ENCODE measurements at regions not wholly inside any gene's neighbourhood (a gene's known extent, or its start where the extent isn't known, plus 50 kb on each side); places are given as distances from the start of the nearest gene placed in this dataset.

DNA sequence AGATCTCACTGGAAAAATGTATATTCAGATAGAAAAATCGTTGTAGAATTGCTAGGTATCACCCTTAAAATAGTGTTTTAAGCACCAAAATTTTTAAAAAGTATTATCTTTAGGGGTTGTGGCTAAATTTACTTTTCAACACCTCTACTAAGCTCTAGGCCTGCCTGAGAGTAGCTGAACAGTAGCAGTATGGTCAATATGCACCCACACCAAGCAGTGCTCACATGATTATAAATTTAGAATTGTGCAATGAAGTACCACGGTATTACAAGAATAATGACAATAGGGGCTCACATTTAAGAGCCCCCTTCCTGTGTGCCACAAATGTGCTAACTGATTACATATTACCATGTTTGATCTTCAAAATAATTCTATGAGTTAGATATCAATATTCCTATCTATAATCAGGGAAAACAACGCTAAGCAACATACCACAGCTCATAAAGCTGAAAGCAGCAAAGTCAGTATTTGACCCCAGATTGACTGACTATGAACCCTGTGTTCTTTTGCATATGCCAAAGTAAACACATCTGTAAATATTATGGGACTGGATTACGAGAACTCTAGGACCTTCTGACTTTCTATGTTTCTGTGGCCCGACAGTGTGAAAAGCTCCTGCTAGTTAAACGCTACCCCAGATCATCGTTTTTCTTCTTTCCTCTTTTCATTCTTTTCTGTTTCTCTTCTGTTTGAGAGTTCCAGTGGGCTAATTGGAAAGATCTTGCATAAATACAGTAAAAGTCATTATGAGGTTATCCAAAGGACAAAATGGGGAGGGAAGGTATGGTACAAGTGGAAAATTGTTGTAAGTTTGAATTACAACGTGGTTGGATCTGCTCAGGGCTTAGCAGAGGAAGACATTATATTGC, 201.1 kb upstream of the C1orf87 start:
- H3K4me3 ChIP-seq (ENCODE audit: low read length), result no peak overlapping the region
- H3K27me3 ChIP-seq (ENCODE audit: control insufficient read depth in 2 of 2, insufficient read depth in 2 of 2, low read length in 2 of 2), result no peaks in the 10 kb centered on the region
- no peaks in the 10 kb centered on the region for H3K4me1 ChIP-seq (ENCODE audit: control insufficient read depth in 2 of 2, insufficient read depth in 2 of 2, low read length in 2 of 2)
- Mint-ChIP-seq H3K4me1 (no peaks in the 10 kb centered on the region), H3K27me3 (peaks cover 0 to 9% (median 0%) of the 10 kb centered on the region in 5 donors), H3K4me3 (no peak overlapping the region), H3K36me3 (no peaks in the 10 kb centered on the region), H3K27ac (no peak overlapping the region), H3K9me3 (peaks cover 0 to 8% (median 0%) of the 10 kb centered on the region in 11 donors)
- POLR2A ChIA-PET, result no interaction called here
- no peaks in the 10 kb centered on the region for H3K36me3 ChIP-seq (ENCODE audit: control insufficient read depth in 2 of 3, insufficient read depth in 3 of 3, low read length in 3 of 3)
- DNase-seq (no peak), ATAC-seq (no peak)
- H3K9me3 ChIP-seq (ENCODE audit: control insufficient read depth in 2 of 3, low read length in 3 of 3), result peaks cover 0 to 3% (median 0%) of the 10 kb centered on the region in 3 experiments
- no peak overlapping the region for H3K27ac ChIP-seq (ENCODE audit: low read depth, low read length)
- intact Hi-C loops (cut with micrococcal nuclease), result no loop called here
- CTCF ChIA-PET, result no interaction called here

DNA sequence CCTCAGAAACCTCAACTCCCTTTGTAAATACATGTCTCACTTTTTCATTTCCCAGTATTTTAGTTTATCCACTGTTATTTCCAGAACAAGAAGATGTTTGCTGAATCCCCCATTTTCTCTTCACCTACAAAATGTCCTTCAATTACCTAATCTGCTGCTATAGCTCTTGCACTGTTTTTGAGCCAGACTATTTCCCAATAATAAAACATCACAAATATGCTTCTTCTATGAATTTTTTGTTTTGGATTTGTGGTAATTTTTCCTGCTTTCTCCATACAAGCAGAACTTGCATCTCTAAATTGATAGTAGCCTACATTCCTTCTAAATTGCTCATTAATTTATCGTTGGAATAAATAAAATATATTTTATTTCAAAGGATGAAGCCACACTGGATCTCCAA, 199.6 kb upstream of the C1orf87 start:
- Mint-ChIP-seq H3K27me3 (peaks cover 0 to 9% (median 0%) of the 10 kb centered on the region in 5 donors), H3K4me3 (no peak overlapping the region), H3K4me1 (no peaks in the 10 kb centered on the region), H3K36me3 (no peaks in the 10 kb centered on the region), H3K9me3 (peaks cover 0 to 8% (median 1%) of the 10 kb centered on the region in 11 donors), H3K27ac (no peak overlapping the region)
- Histone ChIP-seq H3K36me3 (ENCODE audit: control insufficient read depth in 2 of 3, insufficient read depth in 3 of 3, low read length in 3 of 3) (no peaks in the 10 kb centered on the region), H3K4me1 (ENCODE audit: control insufficient read depth in 2 of 2, insufficient read depth in 2 of 2, low read length in 2 of 2) (no peaks in the 10 kb centered on the region), H3K4me3 (ENCODE audit: low read length) (no peak overlapping the region), H3K27me3 (ENCODE audit: control insufficient read depth in 2 of 2, insufficient read depth in 2 of 2, low read length in 2 of 2) (no peaks in the 10 kb centered on the region), H3K9me3 (ENCODE audit: control insufficient read depth in 2 of 3, low read length in 3 of 3) (peaks cover 0 to 3% (median 0%) of the 10 kb centered on the region in 3 experiments), H3K27ac (ENCODE audit: low read depth, low read length) (no peak overlapping the region)
- CTCF ChIA-PET, result no interaction called here
- DNase-seq (no peak), ATAC-seq (no peak)
- POLR2A ChIA-PET, result no interaction called here
- intact Hi-C loops (cut with micrococcal nuclease), result no loop called here

DNA sequence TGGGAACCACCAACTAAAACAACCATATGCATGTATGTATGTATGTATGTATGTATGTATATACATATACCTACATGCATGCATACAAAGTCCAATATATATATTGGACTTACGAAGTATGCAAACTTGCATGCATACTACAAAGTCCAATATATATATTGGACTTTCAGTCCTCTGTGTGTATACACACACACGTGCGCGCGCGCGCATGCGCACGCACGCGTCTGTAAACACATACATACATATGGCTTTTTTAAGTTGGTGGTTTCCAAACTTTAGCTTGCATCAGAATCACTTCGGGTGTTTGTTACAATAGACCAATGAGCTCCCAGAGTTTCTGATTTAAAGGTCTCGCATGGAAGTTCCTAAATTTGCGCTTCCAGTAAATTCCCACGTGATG, 197.5 kb upstream of the C1orf87 start:
- no peak overlapping the region for H3K4me3 Mint-ChIP-seq
- CTCF ChIA-PET, result no interaction called here
- POLR2A ChIA-PET, result no interaction called here

DNA sequence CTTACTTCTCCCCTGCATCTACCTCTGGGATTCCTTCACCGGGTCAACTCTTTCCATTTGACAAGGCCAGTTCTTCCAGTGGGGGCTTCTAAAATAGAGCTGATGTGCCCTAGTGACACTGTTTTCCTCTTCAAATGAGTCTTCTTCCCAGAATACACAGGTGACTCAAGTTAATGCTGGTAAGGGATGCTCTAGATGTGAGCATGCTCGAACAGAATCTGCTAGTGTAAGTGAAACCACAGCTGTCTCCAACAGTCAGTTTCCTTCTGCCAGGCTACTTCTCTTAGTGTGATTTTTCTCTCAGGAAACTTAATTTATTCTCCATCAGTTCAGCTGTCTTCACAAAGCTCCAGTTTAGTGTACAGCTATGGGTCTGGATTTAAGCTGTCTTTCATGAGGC, 194.9 kb upstream of the C1orf87 start:
- Mint-ChIP-seq H3K4me3 (no peak overlapping the region), H3K27ac (no peak overlapping the region), H3K9me3 (peaks cover 0 to 8% (median 3%) of the 10 kb centered on the region in 11 donors), H3K4me1 (no peaks in the 10 kb centered on the region), H3K36me3 (no peaks in the 10 kb centered on the region), H3K27me3 (no peaks in the 10 kb centered on the region)
- Histone ChIP-seq H3K4me1 (ENCODE audit: control insufficient read depth in 2 of 2, insufficient read depth in 2 of 2, low read length in 2 of 2) (no peaks in the 10 kb centered on the region), H3K27me3 (ENCODE audit: control insufficient read depth in 2 of 2, insufficient read depth in 2 of 2, low read length in 2 of 2) (no peaks in the 10 kb centered on the region), H3K27ac (ENCODE audit: low read depth, low read length) (no peak overlapping the region), H3K4me3 (ENCODE audit: low read length) (no peak overlapping the region), H3K36me3 (ENCODE audit: control insufficient read depth in 2 of 3, insufficient read depth in 3 of 3, low read length in 3 of 3) (no peaks in the 10 kb centered on the region), H3K9me3 (ENCODE audit: control insufficient read depth in 2 of 3, low read length in 3 of 3) (peaks cover 0 to 3% (median 0%) of the 10 kb centered on the region in 3 experiments)
- ChIA-PET CTCF (no interaction called here), POLR2A (no interaction called here)
- intact Hi-C loops (cut with micrococcal nuclease), result no loop called here
- no peak for DNase-seq
- ATAC-seq, result no peak

More for the DNA sequence above, 197.5 kb upstream of the C1orf87 start:
- Histone ChIP-seq H3K27me3 (ENCODE audit: control insufficient read depth in 2 of 2, insufficient read depth in 2 of 2, low read length in 2 of 2) (no peaks in the 10 kb centered on the region), H3K4me3 (ENCODE audit: low read length) (no peak overlapping the region), H3K9me3 (ENCODE audit: control insufficient read depth in 2 of 3, low read length in 3 of 3) (peaks cover 0 to 3% (median 0%) of the 10 kb centered on the region in 3 experiments), H3K4me1 (ENCODE audit: control insufficient read depth in 2 of 2, insufficient read depth in 2 of 2, low read length in 2 of 2) (no peaks in the 10 kb centered on the region), H3K27ac (ENCODE audit: low read depth, low read length) (no peak overlapping the region), H3K36me3 (ENCODE audit: control insufficient read depth in 2 of 3, insufficient read depth in 3 of 3, low read length in 3 of 3) (no peaks in the 10 kb centered on the region)
- H3K9me3 Mint-ChIP-seq, result peaks cover 0 to 8% (median 3%) of the 10 kb centered on the region in 11 donors
- intact Hi-C loops (cut with micrococcal nuclease), result no loop called here
- no peak for DNase-seq
- no peaks in the 10 kb centered on the region for H3K4me1 Mint-ChIP-seq
- peaks cover 0 to 6% (median 0%) of the 10 kb centered on the region in 5 donors for H3K27me3 Mint-ChIP-seq
- H3K27ac Mint-ChIP-seq, result no peak overlapping the region
- H3K36me3 Mint-ChIP-seq, result no peaks in the 10 kb centered on the region
- ATAC-seq, result no peak

DNA sequence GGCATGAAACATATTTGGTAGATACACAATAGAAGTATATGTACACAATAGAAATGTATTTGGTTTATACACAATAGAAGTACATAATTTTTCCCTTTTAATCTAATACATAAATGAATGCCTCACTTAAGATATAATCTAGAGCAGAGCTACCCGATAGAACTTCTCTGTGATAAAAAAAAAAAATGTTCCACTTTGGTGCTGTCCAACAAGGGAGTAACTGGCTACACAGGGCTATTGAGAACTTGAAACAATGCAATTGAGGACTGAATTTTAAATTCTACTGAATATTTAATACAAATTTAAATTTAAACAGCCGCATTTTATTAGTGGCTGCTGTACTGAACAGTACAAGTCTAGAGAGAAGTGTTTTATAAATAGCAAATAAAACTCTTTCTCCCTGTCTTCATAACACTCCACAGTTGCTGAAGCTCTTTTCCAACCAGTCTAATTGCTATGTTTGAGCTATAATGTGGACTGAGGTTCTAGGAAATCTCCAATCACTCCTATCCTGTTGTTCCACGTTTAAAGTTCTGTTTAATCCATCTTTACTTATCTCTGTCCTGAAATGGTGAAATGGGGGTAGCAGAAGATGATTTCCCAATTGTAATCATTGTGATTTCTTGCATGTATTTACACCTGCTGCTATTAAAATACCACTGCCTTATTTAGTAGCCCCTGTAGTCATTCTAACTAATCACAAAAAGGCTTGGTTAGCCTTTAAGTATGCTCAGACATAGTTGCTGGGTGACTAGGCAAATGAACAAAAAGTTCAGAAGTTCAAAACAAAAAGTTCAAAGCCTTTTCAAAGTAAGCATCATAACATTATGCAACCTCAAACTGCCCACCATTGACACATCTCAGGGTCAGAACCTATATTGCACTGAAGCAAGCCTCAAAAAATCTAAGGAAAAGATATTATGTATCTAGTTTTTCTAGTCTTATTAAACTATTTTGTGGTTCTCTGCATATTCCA, 192.3 kb upstream of the C1orf87 start:
- POLR2A ChIA-PET, result no interaction called here

DNA sequence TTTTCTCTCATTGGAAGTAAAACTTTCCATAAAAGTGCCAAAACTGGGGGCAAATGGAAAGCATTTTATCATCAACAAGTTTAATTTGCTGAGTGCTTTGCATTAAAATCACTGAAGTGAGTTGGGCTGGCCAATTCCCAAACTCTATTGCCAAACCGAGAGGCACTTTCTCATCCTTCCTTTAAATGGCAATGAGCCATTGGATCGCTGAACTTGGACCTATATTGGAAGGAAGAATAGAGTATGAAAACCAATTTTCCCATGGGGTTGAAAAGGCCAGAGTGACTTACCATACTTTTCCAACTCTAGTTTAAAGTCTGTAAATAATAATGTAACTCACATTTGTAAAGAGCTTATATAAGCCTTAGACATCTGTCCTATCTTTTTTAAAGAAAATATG, 189.1 kb upstream of the C1orf87 start:
- ATAC-seq (no peak), DNase-seq (no peak)
- H3K9me3 Mint-ChIP-seq, result peaks cover 0 to 2% (median 0%) of the 10 kb centered on the region in 11 donors
- H3K4me1 ChIP-seq (ENCODE audit: control insufficient read depth in 2 of 2, insufficient read depth in 2 of 2, low read length in 2 of 2), result no peaks in the 10 kb centered on the region
- no peaks in the 10 kb centered on the region for H3K9me3 ChIP-seq (ENCODE audit: control insufficient read depth in 2 of 3, low read length in 3 of 3)
- H3K36me3 Mint-ChIP-seq, result no peaks in the 10 kb centered on the region
- H3K4me1 Mint-ChIP-seq, result no peaks in the 10 kb centered on the region
- H3K4me3 ChIP-seq (ENCODE audit: low read length), result no peak overlapping the region
- H3K27ac Mint-ChIP-seq, result no peak overlapping the region
- H3K27ac ChIP-seq (ENCODE audit: low read depth, low read length), result no peak overlapping the region
- H3K27me3 ChIP-seq (ENCODE audit: control insufficient read depth in 2 of 2, insufficient read depth in 2 of 2, low read length in 2 of 2), result no peaks in the 10 kb centered on the region
- ChIA-PET CTCF (no interaction called here), POLR2A (no interaction called here)
- no peaks in the 10 kb centered on the region for H3K36me3 ChIP-seq (ENCODE audit: control insufficient read depth in 2 of 3, insufficient read depth in 3 of 3, low read length in 3 of 3)
- H3K27me3 Mint-ChIP-seq, result peaks cover 0 to 13% (median 0%) of the 10 kb centered on the region in 5 donors
- no peak overlapping the region for H3K4me3 Mint-ChIP-seq
- intact Hi-C loops (cut with micrococcal nuclease), result no loop called here

More for the DNA sequence above, 192.3 kb upstream of the C1orf87 start:
- Histone ChIP-seq H3K4me3 (ENCODE audit: low read length) (no peak overlapping the region), H3K9me3 (ENCODE audit: control insufficient read depth in 2 of 3, low read length in 3 of 3) (peaks cover 0 to 3% (median 0%) of the 10 kb centered on the region in 3 experiments), H3K27me3 (ENCODE audit: control insufficient read depth in 2 of 2, insufficient read depth in 2 of 2, low read length in 2 of 2) (no peaks in the 10 kb centered on the region), H3K27ac (ENCODE audit: low read depth, low read length) (no peak overlapping the region), H3K36me3 (ENCODE audit: control insufficient read depth in 2 of 3, insufficient read depth in 3 of 3, low read length in 3 of 3) (no peaks in the 10 kb centered on the region), H3K4me1 (ENCODE audit: control insufficient read depth in 2 of 2, insufficient read depth in 2 of 2, low read length in 2 of 2) (no peaks in the 10 kb centered on the region)
- ATAC-seq (no peak), DNase-seq (no peak)
- no peaks in the 10 kb centered on the region for H3K27me3 Mint-ChIP-seq
- H3K4me1 Mint-ChIP-seq, result no peaks in the 10 kb centered on the region
- no peaks in the 10 kb centered on the region for H3K36me3 Mint-ChIP-seq
- H3K4me3 Mint-ChIP-seq, result no peak overlapping the region
- peaks cover 0 to 8% (median 3%) of the 10 kb centered on the region in 11 donors for H3K9me3 Mint-ChIP-seq
- CTCF ChIA-PET, result no interaction called here
- peak overlapping the region in 1 of 9 donors; percentile 35 for H3K27ac Mint-ChIP-seq
- intact Hi-C loops (cut with micrococcal nuclease), result no loop called here
